Mammary epithelial cell (primary cell): ENCODE measurements at regions not wholly inside any gene's neighbourhood (a gene's known extent, or its start where the extent isn't known, plus 50 kb on each side); places are given as distances from the start of the nearest gene placed in this dataset.

Experiments
- EZH2 ChIP-seq: IDR thresholded peaks from 2 replicates; pipeline ENCODE4 v1.6.1; 2012; ENCODE audit warnings: low read length, inconsistent platforms, borderline replicate concordance
- TF ChIP-seq, protein P1 (sequence below), 2 donors: IDR thresholded peaks in 1 of 2; conservative IDR thresholded peaks in 1 of 2; 2 replicates each; pipeline ENCODE4 v1.5.1; 2011 to 2012; ENCODE audit warnings: inconsistent platforms in 2 of 2, low read length in 2 of 2, mild to moderate bottlenecking in 2 of 2, control low read depth in 1 of 2, low read depth in 1 of 2; ENCODE audit not compliant: insufficient read depth in 1 of 2; ENCODE audit errors: extremely low read depth in 1 of 2

DNA sequence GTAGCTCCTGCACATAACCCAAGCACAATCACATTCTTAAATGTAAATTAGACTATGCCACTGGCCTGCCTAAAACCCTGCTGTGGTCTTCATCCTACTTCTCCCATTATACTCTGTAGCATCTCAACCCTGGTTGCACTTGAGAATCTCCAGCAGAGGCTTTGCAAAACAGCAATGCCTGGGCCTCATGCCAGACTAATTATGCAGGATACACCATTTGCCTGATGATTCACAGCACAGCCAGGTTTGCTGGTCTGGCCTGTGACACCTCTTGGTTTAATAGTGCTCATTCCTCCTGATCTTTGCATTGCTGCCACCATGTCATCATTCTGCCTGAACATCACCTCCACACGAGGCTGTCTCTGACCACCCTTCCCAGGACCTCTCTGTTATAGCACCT, 491.9 kb upstream of the TOM1L1 start:
- TF ChIP-seq, protein P1, sequence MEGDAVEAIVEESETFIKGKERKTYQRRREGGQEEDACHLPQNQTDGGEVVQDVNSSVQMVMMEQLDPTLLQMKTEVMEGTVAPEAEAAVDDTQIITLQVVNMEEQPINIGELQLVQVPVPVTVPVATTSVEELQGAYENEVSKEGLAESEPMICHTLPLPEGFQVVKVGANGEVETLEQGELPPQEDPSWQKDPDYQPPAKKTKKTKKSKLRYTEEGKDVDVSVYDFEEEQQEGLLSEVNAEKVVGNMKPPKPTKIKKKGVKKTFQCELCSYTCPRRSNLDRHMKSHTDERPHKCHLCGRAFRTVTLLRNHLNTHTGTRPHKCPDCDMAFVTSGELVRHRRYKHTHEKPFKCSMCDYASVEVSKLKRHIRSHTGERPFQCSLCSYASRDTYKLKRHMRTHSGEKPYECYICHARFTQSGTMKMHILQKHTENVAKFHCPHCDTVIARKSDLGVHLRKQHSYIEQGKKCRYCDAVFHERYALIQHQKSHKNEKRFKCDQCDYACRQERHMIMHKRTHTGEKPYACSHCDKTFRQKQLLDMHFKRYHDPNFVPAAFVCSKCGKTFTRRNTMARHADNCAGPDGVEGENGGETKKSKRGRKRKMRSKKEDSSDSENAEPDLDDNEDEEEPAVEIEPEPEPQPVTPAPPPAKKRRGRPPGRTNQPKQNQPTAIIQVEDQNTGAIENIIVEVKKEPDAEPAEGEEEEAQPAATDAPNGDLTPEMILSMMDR (conservative IDR thresholded peaks at IDR 0.05 in 1 of 2, IDR thresholded peaks at IDR 0.05 in 1 of 2; ENCODE audit: extremely low read depth in 1 of 2, insufficient read depth in 1 of 2, low read depth in 1 of 2, low read length in 2 of 2): peak in 1 of 2 donors; percentile 11
- no peak for TF ChIP-seq EZH2
